ENCODE measurements at regions not wholly inside any gene's neighbourhood (a gene's known extent, or its start where the extent isn't known, plus 50 kb on each side); places are given as distances from the start of the nearest gene placed in this dataset.

GRCh38 chr12:85572956-85573355 is 263.3 kb downstream of the RASSF9 start:
- CTCF ChIA-PET (ENCODE audit: low intra/inter-chr PET ratio, low total read pairs) = no interaction called here
- Histone ChIP-seq H4K20me1 (ENCODE audit: insufficient read depth, low read length) (no peaks in the 10 kb centered on the region), H3K79me2 (ENCODE audit: insufficient read depth, low read length) (no peaks in the 10 kb centered on the region), H2AFZ (ENCODE audit: low read length) (no peak overlapping the region), H3K4me1 (ENCODE audit: insufficient read depth, low read length) (peaks cover 8% of the 10 kb centered on the region), H3K4me3 (replicated peaks in 1 of 3; ENCODE audit: insufficient read depth in 1 of 3, low read depth in 2 of 3, low read length in 3 of 3) (no peak overlapping the region), H3K9ac (ENCODE audit: insufficient read depth, low read depth, low read length) (no peak overlapping the region), H3K27me3 (ENCODE audit: control insufficient read depth in 1 of 2, insufficient read depth in 2 of 2, low read length in 2 of 2) (no peaks in the 10 kb centered on the region), H3K27ac (ENCODE audit: extremely low read length, insufficient read depth, low read length) (no peak overlapping the region), H3K4me2 (ENCODE audit: low read depth, low read length) (no peak overlapping the region), H3K36me3 (replicated peaks in 1 of 2; ENCODE audit: control insufficient read depth in 1 of 2, insufficient read depth in 2 of 2, low read length in 2 of 2) (no peaks in the 10 kb centered on the region), H3K9me3 (ENCODE audit: low read length) (no peaks in the 10 kb centered on the region)
- POLR2A ChIA-PET = no interaction called here
- intact Hi-C loops (cut with micrococcal nuclease; ENCODE audit: unreplicated experiment) = loop anchor here (10.0 kb wide), 1 partner anchor 98 kb away; no protein-coding TSS in a partner anchor
- WGBS (ENCODE audit: low lambda C conversion rate) = 4% methylated on average over 1 of the region's 1 CpG
- FAIRE-seq (no peak), DNase-seq (ENCODE audit: low spot score) (no peak), ATAC-seq (no peak)
- in situ Hi-C loops (cut with HindIII; ENCODE audit: extremely low pct_ligation_motif_present, low pct_unique_long_range_greater_than_20kb) = no loop called here
- BruUV-seq (replicated peaks) = no TSS peak
- TF ChIP-seq ELF4 (CRISPR knock-in tag; IDR thresholded peaks at IDR 0.05; ENCODE audit: borderline replicate concordance) = no peak
- no peak for TF ChIP-seq SNRNP70 (IDR thresholded peaks at IDR 0.05; ENCODE audit: low read depth, low read length)
- TF ChIP-seq ETV6 (CRISPR knock-in tag; conservative IDR thresholded peaks at IDR 0.05) = no peak
- TF ChIP-seq GFI1 (CRISPR knock-in tag; IDR thresholded peaks at IDR 0.05; ENCODE audit: borderline replicate concordance) = no peak
- no peak for TF ChIP-seq ZNF512B (CRISPR knock-in tag; IDR thresholded peaks at IDR 0.05; ENCODE audit: borderline replicate concordance)
- no peak for TF ChIP-seq RXRB (CRISPR knock-in tag; IDR thresholded peaks at IDR 0.05; ENCODE audit: borderline replicate concordance)
- TF ChIP-seq TCF7 (IDR thresholded peaks at IDR 0.05; ENCODE audit: low read depth) = no peak
- TF ChIP-seq MAF1 (CRISPR knock-in tag; IDR thresholded peaks at IDR 0.05; ENCODE audit: borderline replicate concordance) = no peak
- TF ChIP-seq XBP1 (CRISPR knock-in tag; IDR thresholded peaks at IDR 0.05) = no peak
- no peak for TF ChIP-seq RXRA (CRISPR knock-in tag; IDR thresholded peaks at IDR 0.05)
- no peak for TF ChIP-seq ZBTB21 (CRISPR knock-in tag; IDR thresholded peaks at IDR 0.05)
- no peak for TF ChIP-seq CENPBD1 (CRISPR knock-in tag; IDR thresholded peaks at IDR 0.05; ENCODE audit: borderline replicate concordance, low read depth)
- no peak for TF ChIP-seq ZNF160 (CRISPR knock-in tag; IDR thresholded peaks at IDR 0.05)
- no peak for TF ChIP-seq ZEB1 (IDR thresholded peaks at IDR 0.05; ENCODE audit: insufficient replicate concordance, low read depth)
- no peak for TF ChIP-seq ZNF547 (CRISPR knock-in tag; IDR thresholded peaks at IDR 0.05)
- no peak for TF ChIP-seq ZKSCAN1 (IDR thresholded peaks at IDR 0.05; ENCODE audit: low read length)
- TF ChIP-seq ZNF607 (CRISPR knock-in tag; IDR thresholded peaks at IDR 0.05; ENCODE audit: borderline replicate concordance) = no peak
- TF ChIP-seq ZNF513 (CRISPR knock-in tag; conservative IDR thresholded peaks at IDR 0.05) = no peak

All from HepG2 (cell line).